ENCODE measurements at regions not wholly inside any gene's neighbourhood (a gene's known extent, or its start where the extent isn't known, plus 50 kb on each side); places are given as distances from the start of the nearest gene placed in this dataset.
"Not testable (repeated sequence)": the region's sequence is repeated elsewhere in the genome, so short reads cannot be mapped to it uniquely, and the experiment has no call there.

GRCh38 chr16:65356721-65357120, 234.9 kb upstream of the CDH11 start:
- DNase-seq (ENCODE audit: low read depth), result not testable (repeated sequence)

GRCh38 chr16:65355706-65356105, 233.8 kb upstream of the CDH11 start:
- DNase-seq (ENCODE audit: low read depth), result no peak

DNA sequence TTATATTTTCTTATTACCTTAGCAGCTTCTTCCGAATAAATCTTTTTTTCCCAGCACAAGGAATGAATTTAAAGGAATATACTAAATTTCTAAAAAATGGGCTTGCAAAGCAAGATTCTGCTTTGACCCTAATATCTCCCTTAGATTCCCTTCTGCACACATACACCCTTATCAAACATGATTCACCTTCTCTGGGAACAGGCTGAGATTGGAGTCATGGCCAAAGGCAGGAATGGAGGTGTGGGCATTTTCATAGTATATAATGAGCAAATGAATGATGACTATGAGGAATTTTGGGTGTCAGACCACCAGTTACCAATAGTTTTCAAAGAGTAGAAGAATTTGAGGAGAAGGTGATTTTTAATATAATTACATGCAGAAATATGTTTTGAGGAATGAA, 231.3 kb upstream of the CDH11 start:
- no peak for DNase-seq (ENCODE audit: low read depth)

- no peak for DNase-seq (ENCODE audit: low read depth)
These were observed 227.8 kb upstream of the CDH11 start for GRCh38 chr16:65349626-65350025.

GRCh38 chr16:65343556-65343955, 221.7 kb upstream of the CDH11 start:
- DNase-seq (ENCODE audit: low read depth), result no peak

DNA sequence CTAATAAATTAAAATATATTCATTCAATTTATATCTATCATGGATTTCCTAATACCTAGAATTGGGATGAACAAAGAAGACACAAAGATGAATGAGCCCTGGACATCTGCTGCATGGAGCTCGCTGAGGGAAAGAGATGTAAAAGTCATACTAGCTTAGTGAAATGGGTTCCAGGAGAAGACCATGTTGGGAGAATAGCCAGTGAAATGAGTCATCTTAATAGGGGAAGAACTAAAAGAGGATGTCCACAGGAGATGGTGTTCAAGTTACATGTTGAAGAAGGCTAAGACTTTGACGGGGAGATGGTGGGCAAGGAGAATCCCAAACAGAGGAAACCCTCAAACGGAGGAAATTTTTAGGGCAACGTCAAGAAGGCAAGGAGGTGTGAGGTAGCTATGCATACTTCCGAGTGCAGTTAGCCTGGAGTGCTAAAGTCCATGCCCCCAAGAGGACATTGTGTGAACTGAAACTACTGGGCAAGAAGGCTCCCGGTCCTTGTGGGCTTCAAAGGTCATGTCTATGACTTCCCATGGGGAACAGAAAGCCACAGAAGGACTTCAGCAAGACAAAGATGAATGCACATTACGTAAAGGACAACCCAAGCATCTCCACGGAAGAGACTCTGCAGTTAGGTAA, 220.5 kb upstream of the CDH11 start:
- no peak for DNase-seq (ENCODE audit: low read depth)

DNA sequence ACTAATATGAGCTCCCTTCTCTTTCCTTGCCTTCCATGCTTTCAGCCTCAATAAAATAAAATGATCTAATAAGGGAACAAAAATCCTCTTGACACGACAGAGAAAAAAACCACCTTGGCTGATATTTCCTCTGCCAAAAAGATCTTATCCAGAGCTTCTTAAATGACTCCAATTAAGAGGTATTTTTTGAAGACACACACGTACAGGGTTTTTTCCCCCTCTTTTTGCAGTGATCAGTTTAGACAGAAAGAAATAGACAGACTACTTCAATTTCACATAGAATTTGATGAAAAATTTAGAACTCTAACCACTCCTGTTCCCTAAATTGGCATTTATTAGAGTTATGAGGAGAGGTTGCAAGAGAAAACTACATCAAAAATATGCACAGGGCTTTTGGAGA, 217.2 kb upstream of the CDH11 start:
- no peak for DNase-seq (ENCODE audit: low read depth)

GRCh38 chr16:65336160-65336559, 214.3 kb upstream of the CDH11 start:
- no peak for DNase-seq (ENCODE audit: low read depth)

- no peak for DNase-seq (ENCODE audit: low read depth)
These were observed 212.2 kb upstream of the CDH11 start for GRCh38 chr16:65334081-65334480.

DNA sequence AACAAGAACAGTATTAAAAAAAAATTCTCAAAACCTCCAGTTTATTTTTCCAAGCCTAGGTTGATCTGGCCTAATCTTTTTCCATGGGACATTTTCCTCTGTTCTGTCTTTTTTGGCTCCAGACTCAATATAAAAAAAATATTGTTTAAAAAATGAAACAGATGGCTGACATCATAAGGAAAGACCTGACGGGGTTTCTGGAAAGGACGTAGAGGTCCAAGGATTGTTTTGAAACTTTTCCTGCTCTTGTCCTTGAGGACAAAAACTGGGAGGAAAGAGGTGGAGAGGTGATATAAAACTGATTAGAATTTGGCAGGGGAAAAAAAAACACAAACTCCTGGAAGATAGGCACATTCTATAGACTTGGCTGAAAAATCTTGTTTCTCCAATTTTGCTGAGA, 211.4 kb upstream of the CDH11 start:
- no peak for DNase-seq (ENCODE audit: low read depth)

- no peak for DNase-seq (ENCODE audit: low read depth)
These were observed 205.5 kb upstream of the CDH11 start for GRCh38 chr16:65327346-65327745.

- no peak for DNase-seq (ENCODE audit: low read depth)
These were observed 201.9 kb upstream of the CDH11 start for GRCh38 chr16:65323655-65324237.

- DNase-seq (ENCODE audit: low read depth), result no peak
These were observed 197.9 kb upstream of the CDH11 start for GRCh38 chr16:65319621-65320231.

DNA sequence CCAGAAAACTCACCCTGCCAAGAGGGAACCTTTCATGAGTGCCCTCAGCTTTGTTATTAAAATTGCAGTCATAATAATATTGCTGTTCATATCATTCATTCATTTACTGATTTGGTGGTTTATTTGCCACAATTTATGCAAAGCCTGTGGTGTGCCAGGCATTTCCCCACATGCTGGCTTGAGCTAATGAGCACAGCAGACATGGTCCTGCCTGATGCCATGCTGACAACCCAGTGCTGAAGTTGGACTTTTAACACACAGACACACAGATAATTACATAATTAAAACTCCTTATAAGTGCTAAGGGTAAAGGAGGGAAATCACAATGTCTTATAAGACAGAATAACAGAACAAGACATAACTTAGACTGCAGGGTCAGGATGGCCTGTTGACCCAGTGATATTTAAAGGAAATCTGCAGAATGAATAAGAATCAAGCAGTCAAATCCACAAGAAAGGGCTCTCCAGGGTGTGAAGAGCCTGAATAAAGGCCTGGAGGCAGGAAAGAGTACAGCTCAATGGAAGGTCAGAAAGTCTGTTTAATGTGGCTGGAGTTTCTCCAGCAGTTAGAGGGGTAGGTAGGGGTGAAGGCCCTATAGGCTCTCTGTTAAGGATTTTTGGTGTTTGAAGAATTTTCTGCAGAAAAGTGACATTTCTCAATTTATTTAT, 196.9 kb upstream of the CDH11 start:
- no peak for DNase-seq (ENCODE audit: low read depth)

GRCh38 chr16:65318138-65318537, 196.3 kb upstream of the CDH11 start:
- DNase-seq (ENCODE audit: low read depth), result no peak

DNA sequence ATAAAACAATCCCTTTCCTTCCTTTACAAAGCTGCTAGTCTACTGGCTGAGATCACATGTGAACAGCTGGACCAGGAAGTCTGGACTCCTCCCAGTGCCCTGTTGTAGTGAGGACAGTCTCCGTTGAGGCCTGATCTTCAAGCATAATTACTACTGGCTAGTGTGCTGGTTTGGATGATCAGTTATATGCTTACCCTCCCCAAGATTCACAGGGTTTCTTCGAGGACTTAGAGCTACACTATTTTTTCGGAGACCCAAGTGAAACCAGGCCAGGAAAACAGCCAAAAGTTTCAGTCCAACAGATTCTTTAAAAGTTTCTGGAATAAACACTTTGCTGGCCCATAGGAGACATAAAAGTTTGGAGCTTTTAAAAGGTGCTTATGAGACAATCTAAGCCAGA, 194.9 kb upstream of the CDH11 start:
- no peak for DNase-seq (ENCODE audit: low read depth)

DNA sequence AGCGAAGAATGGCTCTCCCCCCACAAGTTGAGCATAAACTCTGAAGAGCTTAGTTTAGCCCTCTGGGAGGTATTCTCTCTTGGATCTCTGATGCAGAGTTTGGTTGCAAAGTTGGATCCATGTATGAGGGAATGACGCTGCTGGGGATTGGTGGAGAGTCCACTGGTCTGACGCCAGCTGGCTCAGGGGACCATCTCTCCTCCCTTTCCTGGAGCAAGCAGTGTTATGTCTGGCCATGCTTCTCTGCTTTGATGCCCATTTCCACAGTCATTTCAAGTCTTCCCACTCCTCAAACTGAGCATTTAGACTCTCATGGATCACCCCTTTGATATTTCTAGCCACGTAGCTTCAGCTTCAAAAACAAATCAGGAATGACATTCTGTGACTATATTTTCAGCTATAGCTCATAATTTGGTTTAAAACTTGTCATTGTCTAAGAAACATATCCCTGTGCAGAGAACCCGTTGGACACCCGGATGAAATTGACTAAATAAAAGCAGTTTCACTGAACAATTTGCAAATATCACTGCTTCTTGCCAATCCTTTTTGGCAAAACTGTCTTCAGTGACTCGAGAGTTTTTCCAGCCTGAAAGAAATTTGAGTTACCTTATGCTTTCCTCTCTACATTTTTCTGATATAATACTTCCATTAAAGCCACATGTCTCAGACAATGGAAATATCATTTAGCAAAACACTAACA, 193.4 kb upstream of the CDH11 start:
- no peak for DNase-seq (ENCODE audit: low read depth)

GRCh38 chr16:65314627-65315008, 192.8 kb upstream of the CDH11 start:
- no peak for DNase-seq (ENCODE audit: low read depth)

DNA sequence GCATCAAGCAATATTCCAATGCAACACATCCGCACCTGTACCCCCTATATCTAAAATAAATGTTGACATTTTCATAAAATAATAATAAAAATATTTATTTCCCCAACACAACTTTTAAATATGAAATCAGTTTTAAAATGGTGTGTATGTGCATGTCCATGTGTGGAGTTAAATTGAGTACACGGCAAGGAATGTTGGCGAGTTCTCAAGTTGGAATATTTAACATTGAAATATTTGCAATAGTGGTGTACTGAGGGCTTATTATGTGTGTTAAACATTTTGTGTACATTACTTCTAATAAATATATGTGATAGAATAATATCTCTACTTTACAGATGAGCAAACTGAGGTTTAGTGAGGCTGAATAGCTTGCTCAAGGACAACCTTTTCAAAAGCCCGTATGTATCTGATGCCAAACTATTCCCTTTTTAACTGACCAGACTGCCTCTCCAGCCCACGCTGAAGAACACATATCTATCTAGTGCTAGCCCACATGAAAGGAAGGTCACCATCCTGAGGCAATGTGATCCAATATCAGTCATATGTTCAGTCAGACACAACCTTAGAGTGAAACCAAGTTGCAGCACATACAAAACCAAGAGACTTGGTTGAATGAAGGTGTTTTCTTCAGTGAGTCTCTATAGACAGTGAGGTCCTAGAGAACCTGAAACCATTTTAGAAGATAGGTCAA, 192.2 kb upstream of the CDH11 start:
- DNase-seq (ENCODE audit: low read depth), result no peak

DNA sequence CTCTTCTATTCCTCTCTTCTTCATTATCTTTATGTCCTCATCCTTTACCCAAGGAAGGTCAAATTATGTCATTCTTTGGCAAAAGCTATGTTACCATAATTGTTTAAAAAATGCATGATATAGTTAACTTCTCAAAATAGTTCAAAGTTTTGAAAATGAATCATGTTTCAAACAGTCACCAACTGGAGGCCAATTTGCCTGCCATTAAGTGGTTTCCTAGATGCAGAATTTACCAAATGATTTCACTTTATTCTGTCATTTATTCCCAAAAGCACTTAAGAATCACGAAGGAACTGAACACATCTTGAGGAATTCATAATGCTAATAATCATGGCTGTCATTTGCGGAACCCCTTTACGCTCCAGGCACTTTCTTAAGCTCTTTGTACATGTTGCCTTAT, 190.9 kb upstream of the CDH11 start:
- DNase-seq (ENCODE audit: low read depth), result no peak

- DNase-seq (ENCODE audit: low read depth), result no peak
These were observed 190.2 kb upstream of the CDH11 start for GRCh38 chr16:65312071-65312470.

DNA sequence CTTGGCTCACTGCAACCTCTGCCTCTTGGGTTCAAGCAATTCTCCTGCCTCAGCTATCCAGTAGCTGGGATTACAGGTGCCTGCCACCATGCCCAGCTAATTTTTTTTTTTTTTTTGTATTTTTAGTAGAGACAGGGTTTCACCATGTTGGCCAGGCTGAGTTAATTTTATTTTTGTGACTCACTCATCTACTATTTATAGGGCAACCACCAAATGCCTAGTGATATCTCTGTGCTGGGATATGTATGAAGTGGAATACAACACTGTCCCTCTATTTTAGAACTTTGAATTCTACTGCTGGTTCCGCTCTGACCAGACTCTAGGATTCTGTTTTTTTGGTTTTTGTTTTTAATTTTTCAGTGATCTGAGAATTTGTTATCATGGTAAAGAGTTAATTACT, 188.6 kb upstream of the CDH11 start:
- DNase-seq (ENCODE audit: low read depth), result not testable (repeated sequence)

Measured in stimulated activated CD4-positive, alpha-beta T cell treated with anti-CD3 and anti-CD28 coated beads, Interleukin-2, amount 100 ng/mL, for 4 hours (primary cell).